OCI-LY1 (cell line): ENCODE measurements at regions not wholly inside any gene's neighbourhood (a gene's known extent, or its start where the extent isn't known, plus 50 kb on each side); places are given as distances from the start of the nearest gene placed in this dataset.

ENCODE experiments used
- CTCF ChIP-seq: fragments of 200-600 bp; sonication (generic), shearing (Covaris generic); IDR thresholded peaks from 2 replicates; pipeline ENCODE4 v1.5.1; 2017; ENCODE audit warnings: mild to moderate bottlenecking, antibody characterized with exemption, low read length, moderate library complexity, mixed read lengths
- EZH2 ChIP-seq: fragments of 200-600 bp; sonication (generic), shearing (Covaris generic); IDR thresholded peaks from 2 replicates; pipeline ENCODE4 v1.8.0; 2017; ENCODE audit warnings: borderline replicate concordance, mixed run types, mild to moderate bottlenecking, antibody characterized with exemption, low read length, moderate library complexity, mixed read lengths

- TF ChIP-seq CTCF (no peak), EZH2 (no peak)
Observed at GRCh38 chr18:62658028-62658427, 57.3 kb upstream of the PHLPP1 start.
